ENCODE measurements at regions not wholly inside any gene's neighbourhood (a gene's known extent, or its start where the extent isn't known, plus 50 kb on each side); places are given as distances from the start of the nearest gene placed in this dataset.
"Not testable (repeated sequence)": the region's sequence is repeated elsewhere in the genome, so short reads cannot be mapped to it uniquely, and the experiment has no call there.

DNA sequence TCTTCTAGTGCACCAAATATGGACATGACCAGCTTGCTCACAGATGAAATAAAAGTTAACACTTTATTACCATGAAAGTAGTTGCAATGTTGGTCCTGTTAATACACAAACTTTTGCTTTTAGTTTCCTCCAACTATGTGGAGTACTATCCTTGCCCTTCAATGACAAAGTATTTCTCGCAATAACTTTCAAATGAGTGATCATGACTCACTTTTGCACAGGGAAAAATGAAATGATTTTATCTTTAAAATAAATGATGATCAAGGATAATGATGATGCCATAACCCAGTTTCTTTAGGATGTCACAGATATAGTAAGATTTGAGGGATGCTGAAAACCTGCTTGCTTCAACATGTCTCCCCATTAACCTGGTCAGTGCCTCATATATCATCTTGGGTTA is 254.0 kb upstream of the KITLG start:
- TF ChIP-seq, protein P1, sequence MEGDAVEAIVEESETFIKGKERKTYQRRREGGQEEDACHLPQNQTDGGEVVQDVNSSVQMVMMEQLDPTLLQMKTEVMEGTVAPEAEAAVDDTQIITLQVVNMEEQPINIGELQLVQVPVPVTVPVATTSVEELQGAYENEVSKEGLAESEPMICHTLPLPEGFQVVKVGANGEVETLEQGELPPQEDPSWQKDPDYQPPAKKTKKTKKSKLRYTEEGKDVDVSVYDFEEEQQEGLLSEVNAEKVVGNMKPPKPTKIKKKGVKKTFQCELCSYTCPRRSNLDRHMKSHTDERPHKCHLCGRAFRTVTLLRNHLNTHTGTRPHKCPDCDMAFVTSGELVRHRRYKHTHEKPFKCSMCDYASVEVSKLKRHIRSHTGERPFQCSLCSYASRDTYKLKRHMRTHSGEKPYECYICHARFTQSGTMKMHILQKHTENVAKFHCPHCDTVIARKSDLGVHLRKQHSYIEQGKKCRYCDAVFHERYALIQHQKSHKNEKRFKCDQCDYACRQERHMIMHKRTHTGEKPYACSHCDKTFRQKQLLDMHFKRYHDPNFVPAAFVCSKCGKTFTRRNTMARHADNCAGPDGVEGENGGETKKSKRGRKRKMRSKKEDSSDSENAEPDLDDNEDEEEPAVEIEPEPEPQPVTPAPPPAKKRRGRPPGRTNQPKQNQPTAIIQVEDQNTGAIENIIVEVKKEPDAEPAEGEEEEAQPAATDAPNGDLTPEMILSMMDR (IDR thresholded peaks at IDR 0.05; ENCODE audit: insufficient read depth, low read length): no peak
- H3K4me3 ChIP-seq (ENCODE audit: low read depth, low read length): no peak overlapping the region
- DNase-seq (ENCODE audit: low read depth): no peak

DNA sequence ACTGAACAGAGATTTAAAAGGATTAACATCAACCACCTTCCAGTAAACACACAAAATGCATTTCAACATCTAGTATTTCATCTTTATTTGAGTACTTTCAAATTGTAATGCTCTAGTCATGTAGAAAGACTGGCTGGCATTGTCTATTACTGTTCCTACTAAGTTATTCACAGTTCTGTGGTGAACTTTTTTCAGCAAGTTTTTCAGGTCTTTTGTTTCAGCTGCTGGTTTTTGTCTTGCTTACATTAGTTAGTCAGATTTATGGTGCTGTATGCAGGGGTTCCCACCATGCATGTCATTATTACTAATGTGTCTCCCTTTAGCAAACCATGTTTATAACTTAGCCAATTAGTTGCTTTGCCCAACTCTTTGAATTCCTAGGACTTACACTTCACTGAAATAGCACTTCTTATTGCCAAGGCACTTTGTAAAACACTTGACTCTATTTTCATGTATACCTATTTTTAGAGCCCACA is 253.4 kb upstream of the KITLG start:
- TF ChIP-seq, protein P1 (IDR thresholded peaks at IDR 0.05; ENCODE audit: insufficient read depth, low read length): no peak
- DNase-seq (ENCODE audit: low read depth): no peak
- no peak overlapping the region for H3K4me3 ChIP-seq (ENCODE audit: low read depth, low read length)

DNA sequence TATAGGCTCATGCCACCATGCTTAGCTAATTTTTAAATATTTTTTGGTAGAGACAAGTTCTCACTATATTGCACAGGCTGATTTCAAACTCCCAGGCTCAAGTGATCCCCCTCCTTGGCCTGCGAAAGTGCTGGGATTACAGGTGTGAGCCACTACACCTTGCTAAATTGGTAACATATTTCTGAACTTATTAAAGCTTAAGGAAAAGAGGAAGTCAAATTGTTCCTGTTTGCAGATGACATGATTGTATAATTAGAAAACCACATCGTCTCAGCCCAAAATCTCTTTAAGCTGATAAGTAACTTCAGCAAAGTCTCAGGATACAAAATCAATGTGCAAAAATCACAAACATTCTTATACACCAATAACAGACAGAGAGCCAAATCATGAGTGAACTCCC is 248.3 kb upstream of the KITLG start:
- not testable (repeated sequence) for H3K4me3 ChIP-seq (ENCODE audit: low read depth, low read length); DNase-seq (ENCODE audit: low read depth)

- TF ChIP-seq, protein P1 (IDR thresholded peaks at IDR 0.05; ENCODE audit: insufficient read depth, low read length): no peak
- H3K4me3 ChIP-seq (ENCODE audit: low read depth, low read length): no peak overlapping the region
- no peak for DNase-seq (ENCODE audit: low read depth)
These were observed 239.7 kb upstream of the KITLG start for GRCh38 chr12:88820012-88820411.

DNA sequence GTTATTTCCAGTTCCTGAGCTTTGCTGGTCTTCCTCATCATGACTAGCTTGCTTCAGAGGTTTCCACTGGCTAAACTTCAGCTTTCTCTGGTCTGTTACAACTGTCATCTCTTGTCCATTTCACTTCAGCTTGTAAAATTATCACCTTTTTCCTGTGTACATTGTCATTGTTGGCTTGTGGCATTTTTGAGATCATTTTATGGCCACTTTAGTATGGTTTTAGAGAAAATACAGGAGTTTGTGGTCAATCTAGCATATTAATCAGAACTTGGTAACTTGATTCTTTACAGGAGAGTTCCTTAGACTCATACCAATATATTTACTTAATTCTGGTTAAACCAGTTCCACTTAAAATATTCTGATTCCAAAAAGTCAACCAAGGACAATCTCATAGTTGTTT is 235.9 kb upstream of the KITLG start:
- no peak for DNase-seq (ENCODE audit: low read depth)
- no peak overlapping the region for H3K4me3 ChIP-seq (ENCODE audit: low read depth, low read length)

DNA sequence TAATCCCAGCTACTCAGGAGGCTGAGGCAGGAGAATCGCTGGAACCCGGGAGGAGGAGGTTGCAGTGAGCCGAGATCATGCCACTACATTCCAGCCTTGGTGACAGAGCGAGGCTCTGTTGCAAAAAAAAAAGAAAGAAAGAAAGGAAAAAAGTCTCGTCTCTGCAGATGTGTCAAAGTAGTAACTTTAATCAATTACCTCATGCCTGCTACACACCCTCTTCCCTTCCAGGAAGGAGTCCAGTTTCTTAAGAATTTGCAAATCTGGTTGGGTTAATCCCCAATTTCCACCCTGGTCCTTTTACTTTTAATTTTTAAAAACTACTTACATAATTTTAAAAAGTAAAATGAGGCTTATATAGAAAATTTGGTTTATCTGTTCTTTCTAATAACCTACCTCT is 234.5 kb upstream of the KITLG start:
- TF ChIP-seq, protein P1 (IDR thresholded peaks at IDR 0.05; ENCODE audit: insufficient read depth, low read length): no peak
- H3K4me3 ChIP-seq (ENCODE audit: low read depth, low read length): no peak overlapping the region
- DNase-seq (ENCODE audit: low read depth): no peak

More for the DNA sequence above, 235.9 kb upstream of the KITLG start:
- TF ChIP-seq, protein P1 (IDR thresholded peaks at IDR 0.05; ENCODE audit: insufficient read depth, low read length): no peak

DNA sequence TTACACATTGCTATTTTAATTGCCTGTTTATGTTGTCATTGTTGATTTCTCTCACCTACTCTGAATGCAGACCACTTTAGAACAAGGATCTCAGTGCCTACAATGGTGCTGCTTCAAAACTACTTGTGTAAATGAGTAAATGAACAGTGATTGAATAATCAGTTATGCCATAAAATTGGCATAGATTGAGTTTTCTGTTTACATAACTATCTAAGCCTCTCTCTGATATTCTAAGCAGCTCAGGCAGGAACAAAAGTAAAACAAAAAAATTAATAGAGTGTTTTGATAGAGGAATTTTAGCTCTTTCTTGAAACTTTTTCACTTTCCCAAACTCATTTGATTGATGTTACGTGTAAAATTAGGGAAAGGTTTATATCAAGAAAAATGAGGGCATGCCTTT is 232.3 kb upstream of the KITLG start:
- H3K4me3 ChIP-seq (ENCODE audit: low read depth, low read length): no peak overlapping the region
- TF ChIP-seq, protein P1 (IDR thresholded peaks at IDR 0.05; ENCODE audit: insufficient read depth, low read length): no peak
- DNase-seq (ENCODE audit: low read depth): no peak
